SH-SY5Y (cell line): ENCODE measurements at regions not wholly inside any gene's neighbourhood (a gene's known extent, or its start where the extent isn't known, plus 50 kb on each side); places are given as distances from the start of the nearest gene placed in this dataset.

Source experiments
- GATA2 ChIP-seq: IDR thresholded peaks from 2 replicates; pipeline ENCODE4 v1.6.1; 2011; ENCODE audit warnings: mild to moderate bottlenecking, low read depth, low read length
- GATA3 ChIP-seq: IDR thresholded peaks from 2 replicates; pipeline ENCODE4 v1.6.1; 2011; ENCODE audit warnings: low read depth, mild to moderate bottlenecking, low read length, moderate library complexity

DNA sequence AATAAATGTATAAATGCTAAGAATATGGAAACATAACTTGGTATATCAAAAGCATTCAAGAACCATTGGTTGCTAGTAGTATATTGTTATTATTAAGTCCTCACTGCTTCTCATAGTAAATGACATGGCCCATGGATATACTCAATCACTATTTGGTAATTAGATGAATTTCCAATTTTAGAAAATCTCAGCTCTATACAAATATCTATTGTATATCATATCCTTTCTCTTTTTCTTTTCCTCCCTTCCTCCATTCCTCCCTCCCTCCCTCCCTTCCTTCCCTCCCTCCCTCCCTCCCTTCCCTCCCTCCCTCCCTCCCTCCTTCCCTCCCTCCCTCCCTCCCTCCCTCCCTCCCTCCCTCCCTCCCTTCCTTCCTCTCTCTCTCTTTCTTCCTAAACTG lies 514.4 kb upstream of the LCORL start:
- no peak for TF ChIP-seq GATA3
- TF ChIP-seq GATA2, result no peak

DNA sequence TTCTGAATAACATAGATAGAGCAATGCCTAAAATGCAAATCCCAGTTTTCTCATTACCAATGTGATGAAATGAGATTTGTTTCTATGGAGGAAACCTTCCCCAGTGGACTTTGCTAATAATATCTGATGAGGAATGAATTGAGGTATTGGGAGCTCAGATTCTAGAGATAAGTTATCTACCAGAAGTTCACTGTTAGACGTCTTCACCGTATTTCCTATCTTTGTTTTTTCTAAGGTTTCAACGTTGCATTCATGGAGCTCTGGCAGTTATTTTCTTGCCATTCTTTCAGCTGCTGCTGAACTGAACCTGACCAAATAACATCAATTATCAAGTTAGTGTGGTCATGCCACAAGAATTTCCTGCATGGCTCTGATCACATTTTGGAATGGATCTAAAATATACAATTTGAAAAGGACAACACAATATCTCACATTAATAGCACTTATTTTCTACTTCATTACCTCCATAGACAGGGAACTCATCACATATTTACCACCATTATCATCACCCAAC lies 511.8 kb upstream of the LCORL start:
- TF ChIP-seq GATA3 (no peak), GATA2 (no peak)

GRCh38 chr4:18531731-18532130 lies 510.2 kb upstream of the LCORL start:
- no peak for TF ChIP-seq GATA2
- no peak for TF ChIP-seq GATA3

DNA sequence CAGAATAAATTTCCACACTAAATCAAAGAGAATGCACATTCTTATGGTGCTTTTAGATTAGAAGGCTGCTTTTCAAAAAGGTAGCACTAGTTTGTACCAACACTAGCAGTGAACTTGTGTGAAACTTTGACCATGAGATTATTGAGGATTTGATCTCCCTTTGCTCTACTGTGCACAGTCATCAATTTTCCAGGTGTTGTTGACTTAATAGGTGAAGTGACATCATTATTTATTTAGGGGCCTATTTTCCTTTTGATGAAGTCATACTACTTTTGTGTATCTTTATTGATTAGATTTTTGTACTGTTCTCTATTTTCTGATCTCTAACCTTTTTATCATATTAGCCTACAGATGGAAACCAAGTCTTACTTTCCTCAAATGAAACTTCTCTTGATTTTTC lies 507.9 kb upstream of the LCORL start:
- TF ChIP-seq GATA3 (no peak), GATA2 (no peak)

DNA sequence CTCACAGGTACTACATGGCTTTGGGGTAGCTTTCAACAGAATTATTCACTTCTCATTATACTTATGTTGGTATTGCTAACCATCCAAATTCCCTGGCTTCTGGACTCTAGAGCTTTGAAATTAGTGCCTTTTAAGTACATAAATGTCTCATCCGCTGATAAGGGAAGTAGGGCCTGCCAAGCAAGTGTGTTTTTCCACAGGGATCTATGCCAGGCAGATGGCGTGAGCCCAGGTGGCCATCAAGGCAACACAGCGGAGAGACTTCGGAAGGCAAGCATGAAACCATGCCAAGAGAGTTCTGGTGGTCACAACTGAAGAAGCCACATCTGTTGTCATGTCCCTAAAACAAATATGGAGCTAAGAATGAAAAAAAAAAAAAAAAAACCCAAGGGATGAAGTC lies 503.1 kb upstream of the LCORL start:
- TF ChIP-seq GATA3, result no peak
- TF ChIP-seq GATA2, result no peak

GRCh38 chr4:18518098-18518497 lies 496.5 kb upstream of the LCORL start:
- TF ChIP-seq GATA3 (no peak), GATA2 (no peak)

- TF ChIP-seq GATA3 (no peak), GATA2 (no peak)
Observed at GRCh38 chr4:18513861-18514260, 492.3 kb upstream of the LCORL start.

- no peak for TF ChIP-seq GATA3
- no peak for TF ChIP-seq GATA2
Observed at GRCh38 chr4:18512718-18513117, 491.2 kb upstream of the LCORL start.

DNA sequence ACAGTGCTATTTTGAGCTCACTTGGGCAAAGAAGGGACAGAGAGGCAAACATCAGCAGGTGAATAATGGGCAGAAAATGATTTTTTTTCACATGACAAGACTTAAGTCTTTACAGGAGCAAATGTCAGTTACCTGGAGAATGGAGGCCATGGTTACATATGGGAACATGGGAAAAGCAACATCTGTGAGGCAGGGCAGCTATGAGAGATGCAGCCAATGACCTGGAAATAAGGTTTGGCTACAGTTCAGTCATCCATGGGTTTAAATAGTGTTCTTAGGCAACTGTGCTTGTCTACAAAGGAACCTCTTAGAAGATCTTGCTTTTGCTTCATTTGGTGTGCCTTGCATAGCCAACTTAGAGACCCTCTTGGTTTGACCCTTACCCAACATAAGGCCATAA lies 490.2 kb upstream of the LCORL start:
- TF ChIP-seq GATA3 (no peak), GATA2 (no peak)

- TF ChIP-seq GATA2, result no peak
- TF ChIP-seq GATA3, result no peak
Observed at GRCh38 chr4:18508786-18509185, 487.2 kb upstream of the LCORL start.

DNA sequence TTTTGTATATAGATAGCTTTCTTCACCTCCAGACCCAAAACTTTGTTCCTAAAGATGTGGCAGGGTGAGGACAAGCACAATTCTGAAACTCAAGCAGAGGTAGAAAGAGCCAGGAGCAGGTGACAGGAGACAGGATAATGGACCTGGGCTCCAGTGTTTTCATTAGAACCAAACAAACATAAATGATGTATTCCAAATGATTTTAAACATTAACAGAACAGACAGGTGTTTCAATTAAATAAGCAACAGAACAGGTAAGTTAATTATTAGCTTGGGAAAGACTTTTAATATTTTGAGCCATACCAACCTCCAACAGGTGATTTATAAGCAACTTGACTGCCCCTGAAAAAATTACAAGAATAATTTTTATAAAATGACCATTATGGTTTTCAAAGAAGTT lies 459.4 kb upstream of the LCORL start:
- no peak for TF ChIP-seq GATA3
- TF ChIP-seq GATA2, result no peak

DNA sequence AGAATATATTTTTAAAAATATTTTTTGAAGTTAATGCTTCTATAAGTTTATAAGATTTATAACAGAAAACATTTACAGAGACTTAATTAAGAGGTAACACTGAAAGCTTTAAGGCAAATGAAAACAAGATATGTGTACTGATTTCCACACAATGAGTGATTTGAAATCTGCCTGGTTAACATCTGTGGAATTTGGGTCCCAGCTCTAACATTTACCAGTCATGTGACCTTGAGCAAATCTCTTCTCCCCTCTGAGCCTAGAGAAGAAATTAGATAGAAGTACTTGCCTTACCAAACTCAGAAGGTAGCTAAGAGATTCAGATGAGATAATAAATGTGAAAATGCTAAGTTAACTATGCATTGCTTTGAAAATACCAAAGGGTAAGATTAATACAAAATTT lies 458.8 kb upstream of the LCORL start:
- no peak for TF ChIP-seq GATA3
- no peak for TF ChIP-seq GATA2

DNA sequence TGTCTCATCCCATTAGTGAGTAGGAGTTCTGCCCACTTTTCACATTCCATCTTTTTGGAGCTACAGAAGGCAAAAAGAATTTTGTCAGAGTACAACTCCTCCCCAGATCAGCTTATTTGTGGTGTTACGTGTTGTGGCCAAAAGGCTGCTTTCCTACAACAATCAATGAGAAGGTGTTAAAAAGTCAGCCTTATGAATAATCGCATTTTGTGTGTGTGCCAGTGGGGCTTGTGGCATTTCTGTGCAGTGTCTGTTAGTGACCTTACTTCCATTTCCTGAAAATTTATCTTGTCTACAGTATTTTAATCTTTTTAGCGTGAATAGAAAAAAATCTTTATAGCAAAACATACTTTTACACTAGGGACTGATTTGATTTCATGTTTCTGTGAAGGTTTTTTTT lies 458.3 kb upstream of the LCORL start:
- TF ChIP-seq GATA3 (no peak), GATA2 (no peak)

GRCh38 chr4:18463987-18464559 lies 442.5 kb upstream of the LCORL start:
- TF ChIP-seq GATA3 (no peak), GATA2 (no peak)

- no peak for TF ChIP-seq GATA2
- no peak for TF ChIP-seq GATA3
Observed at GRCh38 chr4:18458465-18458864, 436.9 kb upstream of the LCORL start.

GRCh38 chr4:18454349-18454748 lies 432.8 kb upstream of the LCORL start:
- TF ChIP-seq GATA2 (no peak), GATA3 (no peak)

GRCh38 chr4:18445110-18445509 lies 423.6 kb upstream of the LCORL start:
- no peak for TF ChIP-seq GATA2
- TF ChIP-seq GATA3, result no peak
